Gastroesophageal sphincter (tissue), 3 donors: ENCODE measurements at regions not wholly inside any gene's neighbourhood (a gene's known extent, or its start where the extent isn't known, plus 50 kb on each side); places are given as distances from the start of the nearest gene placed in this dataset.

Source experiments
- CTCF ChIP-seq, 4 experiments: fragments of 200-600 bp in 2 of 4; fragments of 450-650 bp in 2 of 4; sonication (generic) in 1 of 4; IDR thresholded peaks; one replicate each; pipeline ENCODE4 v1.5.1; 2017 to 2019; ENCODE audit warnings: antibody characterized with exemption in 4 of 4, mild to moderate bottlenecking in 2 of 4, moderate library complexity in 2 of 4
- POLR2AphosphoS5 ChIP-seq: sonication (generic); formaldehyde crosslinking; IDR thresholded peaks from one replicate; pipeline ENCODE4 v1.6.1; 2017; ENCODE audit warnings: antibody characterized with exemption

DNA sequence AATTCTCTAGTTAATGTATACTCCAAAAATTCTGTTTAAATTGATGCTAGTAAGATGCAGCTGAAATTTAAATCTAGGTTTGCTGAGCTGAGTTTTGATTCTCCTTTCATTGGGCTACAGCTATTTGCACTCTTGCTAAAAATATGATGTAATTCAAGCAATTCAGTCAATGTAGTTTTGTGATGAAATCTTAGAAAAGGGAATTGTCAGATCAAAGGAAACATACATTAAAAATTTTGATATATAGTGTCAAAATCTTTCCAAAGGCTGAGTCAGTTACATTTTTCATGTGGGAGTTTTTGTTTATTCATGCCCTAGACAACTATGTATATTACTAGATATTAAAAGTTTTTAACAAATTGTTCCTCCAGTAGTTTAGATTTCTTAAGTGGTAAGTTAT is 334.9 kb upstream of the DAB2 start:
- TF ChIP-seq CTCF (IDR thresholded peaks at IDR 0.05) (no peak), POLR2AphosphoS5 (no peak)
